ENCODE measurements at regions not wholly inside any gene's neighbourhood (a gene's known extent, or its start where the extent isn't known, plus 50 kb on each side); places are given as distances from the start of the nearest gene placed in this dataset.

DNA sequence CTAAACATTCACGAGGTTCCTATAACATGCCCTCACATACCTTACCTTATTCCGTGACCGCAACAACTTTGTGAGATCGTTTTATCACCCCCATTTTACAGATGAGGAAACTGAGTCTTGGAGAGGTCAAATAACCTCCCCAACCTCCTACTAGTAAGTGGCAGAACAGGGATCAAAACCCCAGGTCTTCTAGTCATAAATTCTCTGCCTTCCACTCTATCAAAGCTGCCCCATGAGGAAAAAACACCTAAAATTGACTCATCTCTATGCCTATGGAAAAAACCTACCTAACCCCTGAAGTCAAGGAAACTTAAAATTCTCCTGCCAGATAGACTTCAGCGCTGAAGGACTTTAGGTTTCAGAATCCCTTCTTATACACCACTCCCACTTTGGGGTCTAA, 69.5 kb upstream of the ERRFI1 start:
- Mint-ChIP-seq H3K4me3 (ENCODE audit: unreplicated experiment) (no peak overlapping the region), H3K27ac (ENCODE audit: unreplicated experiment) (no peak overlapping the region), H3K4me1 (ENCODE audit: unreplicated experiment) (peaks cover 6% of the 10 kb centered on the region), H3K9me3 (ENCODE audit: unreplicated experiment) (no peaks in the 10 kb centered on the region), H3K27me3 (ENCODE audit: unreplicated experiment) (peaks cover 4% of the 10 kb centered on the region), H3K36me3 (ENCODE audit: low read depth, unreplicated experiment) (no peaks in the 10 kb centered on the region)
- TF ChIP-seq, protein P1, sequence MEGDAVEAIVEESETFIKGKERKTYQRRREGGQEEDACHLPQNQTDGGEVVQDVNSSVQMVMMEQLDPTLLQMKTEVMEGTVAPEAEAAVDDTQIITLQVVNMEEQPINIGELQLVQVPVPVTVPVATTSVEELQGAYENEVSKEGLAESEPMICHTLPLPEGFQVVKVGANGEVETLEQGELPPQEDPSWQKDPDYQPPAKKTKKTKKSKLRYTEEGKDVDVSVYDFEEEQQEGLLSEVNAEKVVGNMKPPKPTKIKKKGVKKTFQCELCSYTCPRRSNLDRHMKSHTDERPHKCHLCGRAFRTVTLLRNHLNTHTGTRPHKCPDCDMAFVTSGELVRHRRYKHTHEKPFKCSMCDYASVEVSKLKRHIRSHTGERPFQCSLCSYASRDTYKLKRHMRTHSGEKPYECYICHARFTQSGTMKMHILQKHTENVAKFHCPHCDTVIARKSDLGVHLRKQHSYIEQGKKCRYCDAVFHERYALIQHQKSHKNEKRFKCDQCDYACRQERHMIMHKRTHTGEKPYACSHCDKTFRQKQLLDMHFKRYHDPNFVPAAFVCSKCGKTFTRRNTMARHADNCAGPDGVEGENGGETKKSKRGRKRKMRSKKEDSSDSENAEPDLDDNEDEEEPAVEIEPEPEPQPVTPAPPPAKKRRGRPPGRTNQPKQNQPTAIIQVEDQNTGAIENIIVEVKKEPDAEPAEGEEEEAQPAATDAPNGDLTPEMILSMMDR (IDR thresholded peaks at IDR 0.05; ENCODE audit: unreplicated experiment) = no peak
- DNase-seq (ENCODE audit: low spot score) = no peak

DNA sequence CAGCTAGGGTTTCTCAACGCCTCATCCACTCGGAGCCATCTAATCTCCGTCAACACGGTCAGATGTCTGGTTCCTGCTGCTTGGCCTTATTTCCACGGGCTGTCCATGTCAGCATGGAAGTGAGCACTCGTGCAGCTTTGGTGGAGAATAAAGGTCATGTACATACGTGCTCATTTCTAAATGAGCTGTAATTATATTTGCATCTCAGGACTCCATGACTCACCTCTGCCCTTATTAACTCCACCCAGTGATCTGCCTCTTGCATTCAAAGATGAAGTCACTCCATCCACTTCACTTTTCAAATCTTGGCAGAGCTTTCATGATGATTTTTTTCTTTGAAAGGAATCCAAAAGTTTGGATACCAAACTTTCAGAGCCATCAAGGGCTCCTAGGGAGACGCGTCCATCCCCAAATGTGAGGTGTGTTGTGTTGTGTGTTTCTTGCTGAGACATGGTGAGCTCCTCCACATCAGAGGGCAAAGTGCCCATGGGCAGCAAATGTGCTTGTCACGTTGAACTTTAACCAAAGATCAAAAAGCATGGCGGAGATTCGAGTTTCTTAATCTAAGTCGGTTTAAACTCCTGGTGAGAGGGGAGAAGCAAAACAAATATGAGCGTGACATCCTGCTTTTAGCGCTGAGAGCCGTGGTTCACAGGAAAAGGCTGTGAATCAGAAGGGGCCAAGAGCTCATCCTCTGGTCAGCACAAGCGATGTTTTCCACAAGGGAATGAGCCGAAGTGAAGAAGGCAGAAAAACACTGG, 68.6 kb upstream of the ERRFI1 start:
- Mint-ChIP-seq H3K9me3 (ENCODE audit: unreplicated experiment) (no peaks in the 10 kb centered on the region), H3K36me3 (ENCODE audit: low read depth, unreplicated experiment) (no peaks in the 10 kb centered on the region), H3K4me1 (ENCODE audit: unreplicated experiment) (peaks cover 6% of the 10 kb centered on the region), H3K27ac (ENCODE audit: unreplicated experiment) (no peak overlapping the region), H3K4me3 (ENCODE audit: unreplicated experiment) (no peak overlapping the region), H3K27me3 (ENCODE audit: unreplicated experiment) (peaks cover 4% of the 10 kb centered on the region)
- DNase-seq (ENCODE audit: low spot score) = no peak
- TF ChIP-seq, protein P1 (IDR thresholded peaks at IDR 0.05; ENCODE audit: unreplicated experiment) = no peak

DNA sequence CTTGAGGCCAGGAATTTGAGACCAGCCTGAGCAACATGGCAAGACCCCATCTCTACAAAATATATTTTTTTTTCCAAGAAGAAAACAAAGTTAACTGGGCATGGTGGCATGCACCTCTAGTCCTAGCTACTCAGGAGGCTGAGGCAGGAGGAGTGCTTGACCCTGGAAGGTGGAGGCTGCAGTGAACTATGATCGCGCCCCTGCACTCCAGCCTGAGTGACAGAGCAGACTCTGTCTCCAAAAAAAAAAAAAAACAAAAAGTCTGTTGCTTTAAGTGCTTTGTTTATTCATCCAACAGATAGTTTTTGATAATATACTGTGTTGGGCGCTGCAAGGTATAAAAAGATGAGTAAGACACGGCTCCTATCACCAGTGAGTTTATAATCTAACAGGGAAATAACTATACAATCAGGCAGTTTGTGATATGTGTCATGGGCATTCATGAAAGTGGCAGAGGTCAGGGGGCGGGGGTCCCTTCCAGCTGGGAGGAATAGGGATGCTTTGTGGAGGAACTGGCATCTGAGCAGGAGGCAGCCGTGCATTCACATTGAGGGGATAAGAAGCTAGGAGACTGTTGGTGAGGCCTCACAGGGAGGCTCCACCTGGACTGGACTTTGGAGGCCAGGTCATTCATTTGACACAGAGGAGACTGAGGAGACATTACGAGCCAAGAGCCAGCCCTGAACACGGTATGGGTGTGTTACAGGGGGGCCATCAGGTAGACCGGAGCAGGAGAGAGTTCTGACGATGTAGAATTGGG, 67.3 kb upstream of the ERRFI1 start:
- Mint-ChIP-seq H3K4me1 (ENCODE audit: unreplicated experiment) (peaks cover 6% of the 10 kb centered on the region), H3K27ac (ENCODE audit: unreplicated experiment) (no peak overlapping the region), H3K4me3 (ENCODE audit: unreplicated experiment) (no peak overlapping the region), H3K27me3 (ENCODE audit: unreplicated experiment) (peaks cover 4% of the 10 kb centered on the region), H3K9me3 (ENCODE audit: unreplicated experiment) (no peaks in the 10 kb centered on the region), H3K36me3 (ENCODE audit: low read depth, unreplicated experiment) (no peaks in the 10 kb centered on the region)
- no peak for DNase-seq (ENCODE audit: low spot score)
- TF ChIP-seq, protein P1 (IDR thresholded peaks at IDR 0.05; ENCODE audit: unreplicated experiment) = no peak

DNA sequence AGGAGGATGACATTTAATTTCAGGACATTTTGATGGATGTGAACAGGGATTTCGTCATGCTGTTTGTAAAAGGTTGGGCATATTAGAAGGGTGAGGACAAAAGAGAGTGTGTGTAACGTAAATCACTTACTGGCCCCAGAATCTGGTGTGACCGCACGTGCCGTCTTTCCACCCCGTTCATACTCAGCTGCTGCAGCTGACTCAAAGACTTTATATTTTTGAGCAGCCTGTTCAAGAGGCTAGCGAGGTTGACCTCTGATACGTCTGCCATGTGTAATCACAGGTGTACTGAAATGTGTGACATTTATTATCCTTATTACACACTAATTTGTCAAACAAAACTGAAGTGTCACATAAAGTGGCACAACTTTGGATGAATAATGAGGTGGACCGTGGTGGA, 66.5 kb upstream of the ERRFI1 start:
- Mint-ChIP-seq H3K9me3 (ENCODE audit: unreplicated experiment) (no peaks in the 10 kb centered on the region), H3K4me3 (ENCODE audit: unreplicated experiment) (no peak overlapping the region), H3K36me3 (ENCODE audit: low read depth, unreplicated experiment) (no peaks in the 10 kb centered on the region), H3K27me3 (ENCODE audit: unreplicated experiment) (peaks cover 4% of the 10 kb centered on the region), H3K27ac (ENCODE audit: unreplicated experiment) (no peak overlapping the region), H3K4me1 (ENCODE audit: unreplicated experiment) (peaks cover 6% of the 10 kb centered on the region)
- DNase-seq (ENCODE audit: low spot score) = no peak
- TF ChIP-seq, protein P1 (IDR thresholded peaks at IDR 0.05; ENCODE audit: unreplicated experiment) = no peak

DNA sequence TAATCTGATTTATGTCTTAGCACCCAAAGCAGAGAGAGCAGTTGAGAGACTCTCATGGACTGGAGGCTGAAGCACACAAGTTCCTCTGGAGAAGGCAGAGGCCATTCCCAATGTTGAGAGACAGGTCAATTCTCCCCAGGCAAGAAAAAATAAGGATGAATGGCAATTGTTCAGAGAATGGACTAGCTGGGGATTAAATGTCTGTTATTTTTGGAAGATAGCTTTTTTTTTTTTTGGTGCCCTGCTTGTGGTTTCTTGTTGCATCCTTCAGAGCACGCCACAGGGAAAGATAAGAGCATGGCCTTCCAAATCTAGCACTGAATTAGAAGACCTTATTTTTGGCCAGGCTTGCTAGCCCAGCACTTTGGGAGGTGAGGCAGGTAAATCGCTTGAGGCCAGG, 65.6 kb upstream of the ERRFI1 start:
- no peak for DNase-seq (ENCODE audit: low spot score)
- Mint-ChIP-seq H3K4me3 (ENCODE audit: unreplicated experiment) (no peak overlapping the region), H3K4me1 (ENCODE audit: unreplicated experiment) (peaks cover 6% of the 10 kb centered on the region), H3K9me3 (ENCODE audit: unreplicated experiment) (no peaks in the 10 kb centered on the region), H3K36me3 (ENCODE audit: low read depth, unreplicated experiment) (no peaks in the 10 kb centered on the region), H3K27me3 (ENCODE audit: unreplicated experiment) (peaks cover 4% of the 10 kb centered on the region), H3K27ac (ENCODE audit: unreplicated experiment) (no peak overlapping the region)
- TF ChIP-seq, protein P1 (IDR thresholded peaks at IDR 0.05; ENCODE audit: unreplicated experiment) = no peak

Data from endothelial cell (in vitro differentiated cells).